ENCODE measurements at regions not wholly inside any gene's neighbourhood (a gene's known extent, or its start where the extent isn't known, plus 50 kb on each side); places are given as distances from the start of the nearest gene placed in this dataset.
A peak's percentile ranks its signal among the peaks of the same experiment; 100 is the strongest.

DNA sequence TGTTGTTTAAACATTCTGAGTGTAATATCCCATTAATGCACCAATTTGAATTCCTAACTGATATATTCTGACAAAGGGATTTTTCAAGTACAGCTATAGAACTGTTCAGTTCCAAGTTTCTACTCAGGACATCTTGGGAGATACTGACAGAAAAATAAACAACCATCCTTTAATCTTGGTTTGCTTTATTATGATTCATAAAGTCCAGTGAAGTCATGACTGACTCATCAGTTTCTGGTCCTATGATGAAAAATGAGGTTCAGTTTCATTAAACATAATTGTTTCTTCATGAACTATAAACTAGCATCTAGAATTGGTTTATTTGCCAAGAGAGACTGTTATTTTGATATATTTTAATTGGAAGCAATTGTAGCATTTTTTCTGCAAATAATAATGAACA is 896.2 kb downstream of the CCDC85A start:
- H3K9me3 Mint-ChIP-seq (ENCODE audit: low read depth, unreplicated experiment), result peaks cover 5% of the 10 kb centered on the region
- no peaks in the 10 kb centered on the region for H3K27me3 Mint-ChIP-seq (ENCODE audit: unreplicated experiment)
- CTCF ChIA-PET, result no interaction called here
- H3K4me1 Mint-ChIP-seq (ENCODE audit: low read depth, unreplicated experiment), result peaks cover 23% of the 10 kb centered on the region
- no peak overlapping the region for H3K27ac Mint-ChIP-seq (ENCODE audit: unreplicated experiment)
- no peak overlapping the region for H3K4me3 Mint-ChIP-seq (ENCODE audit: low read depth, unreplicated experiment)
- DNase-seq, result no peak
- no TSS peak for BruUV-seq (replicated peaks)
- no peak for TF ChIP-seq CTCF (IDR thresholded peaks at IDR 0.05; ENCODE audit: unreplicated experiment)
- intact Hi-C loops (cut with micrococcal nuclease; ENCODE audit: unreplicated experiment), result loop anchor here (2.0 kb wide), 1 partner anchor 27 kb away; no protein-coding TSS in a partner anchor
- H3K36me3 Mint-ChIP-seq (ENCODE audit: insufficient read depth, unreplicated experiment), result peaks cover 5% of the 10 kb centered on the region

DNA sequence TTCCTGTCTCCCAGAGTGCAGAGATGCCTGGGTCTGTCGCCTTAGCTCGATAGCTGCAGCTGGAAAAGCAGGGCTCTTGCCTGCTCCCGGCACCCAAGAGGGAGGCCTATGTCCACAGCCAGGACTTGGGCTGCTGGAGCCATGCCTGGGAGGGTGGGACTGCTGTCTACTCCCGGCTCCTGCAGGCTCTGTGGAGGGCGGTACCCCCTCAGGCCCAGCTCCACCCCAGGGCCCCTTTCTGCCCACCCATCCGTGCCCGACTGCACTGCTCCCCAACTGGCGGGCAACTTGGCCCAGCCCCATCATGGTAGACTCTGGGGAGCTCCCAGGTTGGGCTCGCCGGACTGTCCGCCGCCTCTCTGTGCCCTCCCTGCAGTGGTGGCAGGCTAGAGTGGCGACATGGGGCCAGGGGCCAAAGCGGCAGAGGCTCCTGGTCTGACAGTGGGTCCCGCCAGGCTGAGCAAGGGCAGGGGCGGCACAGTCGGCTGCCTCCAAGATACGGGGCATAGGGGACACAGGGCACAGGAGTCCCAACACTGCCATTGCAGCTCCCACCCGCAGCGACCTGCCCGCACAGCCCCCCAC is 901.0 kb downstream of the CCDC85A start:
- no peak for TF ChIP-seq CTCF (IDR thresholded peaks at IDR 0.05; ENCODE audit: unreplicated experiment)
- Mint-ChIP-seq H3K27ac (ENCODE audit: unreplicated experiment) (no peak overlapping the region), H3K9me3 (ENCODE audit: low read depth, unreplicated experiment) (peaks cover 11% of the 10 kb centered on the region), H3K4me3 (ENCODE audit: low read depth, unreplicated experiment) (no peak overlapping the region), H3K4me1 (ENCODE audit: low read depth, unreplicated experiment) (no peaks in the 10 kb centered on the region), H3K27me3 (ENCODE audit: unreplicated experiment) (no peaks in the 10 kb centered on the region), H3K36me3 (ENCODE audit: insufficient read depth, unreplicated experiment) (no peaks in the 10 kb centered on the region)
- intact Hi-C loops (cut with micrococcal nuclease; ENCODE audit: unreplicated experiment), result no loop called here
- no peak for DNase-seq
- CTCF ChIA-PET, result interaction anchor here (0.7 kb wide), 1 partner anchor 13 kb away, joined by 3 read pairs; no protein-coding TSS in a partner anchor
- no TSS peak for BruUV-seq (replicated peaks)

GRCh38 chr2:57093020-57093419 is 909.2 kb downstream of the CCDC85A start:
- BruUV-seq (replicated peaks), result no TSS peak
- no peaks in the 10 kb centered on the region for H3K27me3 Mint-ChIP-seq (ENCODE audit: unreplicated experiment)
- no peaks in the 10 kb centered on the region for H3K9me3 Mint-ChIP-seq (ENCODE audit: low read depth, unreplicated experiment)
- peak overlapping the region; percentile 88 for H3K27ac Mint-ChIP-seq (ENCODE audit: unreplicated experiment)
- H3K36me3 Mint-ChIP-seq (ENCODE audit: insufficient read depth, unreplicated experiment), result peaks cover 8% of the 10 kb centered on the region
- DNase-seq, result no peak
- no peak overlapping the region for H3K4me3 Mint-ChIP-seq (ENCODE audit: low read depth, unreplicated experiment)
- no peak for TF ChIP-seq CTCF (IDR thresholded peaks at IDR 0.05; ENCODE audit: unreplicated experiment)
- CTCF ChIA-PET, result no interaction called here
- peaks cover 23% of the 10 kb centered on the region for H3K4me1 Mint-ChIP-seq (ENCODE audit: low read depth, unreplicated experiment)
- intact Hi-C loops (cut with micrococcal nuclease; ENCODE audit: unreplicated experiment), result no loop called here

DNA sequence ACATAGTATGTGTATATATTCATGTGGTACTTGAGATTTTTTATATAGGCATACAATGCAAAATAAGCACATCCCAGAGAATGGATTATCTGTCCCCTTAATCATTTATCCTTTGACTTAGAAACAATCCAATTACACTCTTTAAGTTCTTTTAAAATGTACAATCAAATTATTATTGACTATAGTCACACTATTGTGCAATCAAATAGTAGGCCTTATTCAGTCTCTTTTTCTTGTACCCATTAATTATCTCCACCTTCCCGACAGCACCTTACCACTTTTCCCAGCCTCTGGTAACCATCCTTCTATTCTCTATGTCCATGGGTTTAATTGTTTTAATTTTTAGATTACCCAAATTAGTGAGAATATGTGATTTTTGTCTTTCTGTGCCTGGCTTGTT is 914.1 kb downstream of the CCDC85A start:
- intact Hi-C loops (cut with micrococcal nuclease; ENCODE audit: unreplicated experiment), result no loop called here
- no peaks in the 10 kb centered on the region for H3K27me3 Mint-ChIP-seq (ENCODE audit: unreplicated experiment)
- no TSS peak for BruUV-seq (replicated peaks)
- H3K4me1 Mint-ChIP-seq (ENCODE audit: low read depth, unreplicated experiment), result peaks cover 20% of the 10 kb centered on the region
- H3K27ac Mint-ChIP-seq (ENCODE audit: unreplicated experiment), result no peak overlapping the region
- no peak for DNase-seq
- no peak for TF ChIP-seq CTCF (IDR thresholded peaks at IDR 0.05; ENCODE audit: unreplicated experiment)
- peaks cover 8% of the 10 kb centered on the region for H3K9me3 Mint-ChIP-seq (ENCODE audit: low read depth, unreplicated experiment)
- peaks cover 4% of the 10 kb centered on the region for H3K36me3 Mint-ChIP-seq (ENCODE audit: insufficient read depth, unreplicated experiment)
- CTCF ChIA-PET, result interaction anchor here (0.6 kb wide), 1 partner anchor 13 kb away, joined by 3 read pairs; no protein-coding TSS in a partner anchor
- H3K4me3 Mint-ChIP-seq (ENCODE audit: low read depth, unreplicated experiment), result no peak overlapping the region

All from Calu3 (cell line).